Naive thymus-derived CD4-positive, alpha-beta T cell (primary cell): ENCODE measurements at regions not wholly inside any gene's neighbourhood (a gene's known extent, or its start where the extent isn't known, plus 50 kb on each side); places are given as distances from the start of the nearest gene placed in this dataset.

ENCODE experiments used
- ATAC-seq: fragments of 150-1000 bp; cut with Tn5 transposase; 2 replicates; pipeline ENCODE4 v1.10.0; 2021; ENCODE audit warnings: mild to moderate bottlenecking, moderate library complexity
- CTCF ChIA-PET: fragments of 350-600 bp; sonication (Branson Sonifier 250); formaldehyde crosslinking; loops from one replicate; lab custom pipeline; 2021; ENCODE audit warnings: antibody characterized with exemption; lab: Charles Lee
- POLR2A ChIA-PET: fragments of 350-600 bp; sonication (Branson Sonifier 250); formaldehyde crosslinking; loops from one replicate; lab custom pipeline; 2021; ENCODE audit warnings: antibody characterized with exemption, inconsistent platforms; lab: Charles Lee
- DNase-seq, 9 donors: peaks; one replicate each; pipeline versions ENCODE4 v3.0.0 to v3.0.0-alpha.2; 2020 to 2022; ENCODE audit warnings: mixed read lengths in 1 of 9
- H3K27ac ChIP-seq: one replicate; pipeline ENCODE4 v1.7.0; 2013; ENCODE audit warnings: mild to moderate bottlenecking, low read depth, low read length, moderate library complexity
- H3K27me3 ChIP-seq, 2 donors: one replicate each; pipeline ENCODE4 v1.7.0; 2013; ENCODE audit warnings: low read length in 2 of 2, mild to moderate bottlenecking in 2 of 2, moderate library complexity in 2 of 2; ENCODE audit not compliant: control insufficient read depth in 2 of 2, insufficient read depth in 2 of 2
- H3K36me3 ChIP-seq, 3 experiments: 1 replicate in 2 of 3; 2 replicates in 1 of 3; pipeline ENCODE4 v1.7.0; 2013; ENCODE audit warnings: low read length in 3 of 3, mild to moderate bottlenecking in 3 of 3, moderate library complexity in 1 of 3; ENCODE audit not compliant: insufficient read depth in 3 of 3, control insufficient read depth in 2 of 3
- H3K4me1 ChIP-seq, 2 donors: one replicate each; pipeline ENCODE4 v1.7.0; 2013; ENCODE audit warnings: low read length in 2 of 2, mild to moderate bottlenecking in 2 of 2, moderate library complexity in 1 of 2; ENCODE audit not compliant: control insufficient read depth in 2 of 2, insufficient read depth in 2 of 2
- H3K4me3 ChIP-seq: 2 replicates; pipeline ENCODE4 v1.7.0; 2013; ENCODE audit warnings: mild to moderate bottlenecking, low read length
- H3K9me3 ChIP-seq, 3 experiments: 1 replicate in 2 of 3; 2 replicates in 1 of 3; pipeline ENCODE4 v1.7.0; 2013; ENCODE audit warnings: low read length in 3 of 3; ENCODE audit not compliant: control insufficient read depth in 2 of 3
- H3K27ac Mint-ChIP-seq, 9 donors: one replicate each; pipeline ENCODE4 v1.8.0; 2020 to 2022; ENCODE audit warnings: mixed read lengths in 9 of 9, mild to moderate bottlenecking in 8 of 9, moderate library complexity in 5 of 9, inconsistent platforms in 2 of 9
- H3K27me3 Mint-ChIP-seq, 5 donors: one replicate each; pipeline ENCODE4 v1.8.0; 2021 to 2022; ENCODE audit warnings: mixed read lengths in 5 of 5, mild to moderate bottlenecking in 1 of 5
- H3K36me3 Mint-ChIP-seq, 5 donors: one replicate each; pipeline ENCODE4 v1.8.0; 2020 to 2022; ENCODE audit warnings: mixed read lengths in 5 of 5, mild to moderate bottlenecking in 3 of 5, inconsistent platforms in 1 of 5
- H3K4me1 Mint-ChIP-seq, 7 donors: one replicate each; pipeline ENCODE4 v1.8.0; 2020 to 2022; ENCODE audit warnings: mixed read lengths in 7 of 7, mild to moderate bottlenecking in 3 of 7, inconsistent platforms in 1 of 7
- H3K4me3 Mint-ChIP-seq, 10 donors: one replicate each; pipeline ENCODE4 v1.8.0; 2020 to 2022; ENCODE audit warnings: mild to moderate bottlenecking in 10 of 10, mixed read lengths in 10 of 10, moderate library complexity in 6 of 10, inconsistent platforms in 2 of 10
- H3K9me3 Mint-ChIP-seq, 11 donors: one replicate each; pipeline ENCODE4 v1.8.0; 2020 to 2022; ENCODE audit warnings: mixed read lengths in 11 of 11, mild to moderate bottlenecking in 4 of 11, inconsistent platforms in 1 of 11, moderate library complexity in 1 of 11
- intact Hi-C, 2 donors: fragments of 100-400 bp; cut with micrococcal nuclease; formaldehyde crosslinking; loops; one replicate each; pipeline ENCODE4 v1.15.1; 2023

DNA sequence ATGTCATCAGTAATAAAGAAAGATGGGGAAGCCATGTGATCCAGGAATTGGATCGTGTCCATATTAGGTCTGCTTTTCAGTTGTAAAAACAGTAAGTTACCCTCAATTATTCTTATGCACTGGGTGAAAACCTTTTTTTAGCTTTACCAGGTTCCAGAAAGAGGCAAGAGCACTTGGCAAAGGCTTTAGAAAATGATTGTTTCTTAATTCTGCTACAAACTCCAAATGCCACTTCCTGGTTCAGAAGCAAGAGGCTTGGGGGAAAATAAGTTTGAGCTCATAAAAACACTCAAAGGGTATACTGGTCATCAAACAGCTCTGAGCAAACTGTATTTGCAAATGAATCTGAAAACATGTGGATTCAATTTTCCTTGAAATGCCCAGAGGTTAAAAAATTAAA is 615.6 kb downstream of the EBF1 start:
- no peak overlapping the region for H3K27ac Mint-ChIP-seq
- H3K27me3 Mint-ChIP-seq = peaks cover 0 to 10% (median 0%) of the 10 kb centered on the region in 5 donors
- H3K4me3 Mint-ChIP-seq = no peak overlapping the region
- H3K36me3 Mint-ChIP-seq = no peaks in the 10 kb centered on the region
- H3K36me3 ChIP-seq = no peaks in the 10 kb centered on the region
- ChIA-PET CTCF (no interaction called here), POLR2A (no interaction called here)
- H3K9me3 Mint-ChIP-seq = peaks cover 0 to 7% (median 2%) of the 10 kb centered on the region in 11 donors
- H3K27ac ChIP-seq = no peak overlapping the region
- no peaks in the 10 kb centered on the region for H3K27me3 ChIP-seq
- intact Hi-C loops = no loop called here
- no peaks in the 10 kb centered on the region for H3K4me1 ChIP-seq
- H3K4me3 ChIP-seq = no peak overlapping the region
- no peak for ATAC-seq
- no peak for DNase-seq
- no peaks in the 10 kb centered on the region for H3K9me3 ChIP-seq
- peaks cover 0 to 15% (median 0%) of the 10 kb centered on the region in 7 donors for H3K4me1 Mint-ChIP-seq

GRCh38 chr5:158483281-158483860 is 616.3 kb downstream of the EBF1 start:
- Histone ChIP-seq H3K9me3 (no peaks in the 10 kb centered on the region), H3K27ac (no peak overlapping the region), H3K27me3 (no peaks in the 10 kb centered on the region), H3K4me1 (no peaks in the 10 kb centered on the region), H3K36me3 (no peaks in the 10 kb centered on the region), H3K4me3 (no peak overlapping the region)
- intact Hi-C loops = no loop called here
- Mint-ChIP-seq H3K27ac (no peak overlapping the region), H3K27me3 (peaks cover 0 to 10% (median 0%) of the 10 kb centered on the region in 5 donors), H3K4me1 (peaks cover 0 to 20% (median 1%) of the 10 kb centered on the region in 7 donors), H3K36me3 (no peaks in the 10 kb centered on the region), H3K4me3 (no peak overlapping the region), H3K9me3 (peaks cover 0 to 7% (median 2%) of the 10 kb centered on the region in 11 donors)
- CTCF ChIA-PET = no interaction called here
- no peak for DNase-seq
- POLR2A ChIA-PET = no interaction called here
- ATAC-seq = no peak

DNA sequence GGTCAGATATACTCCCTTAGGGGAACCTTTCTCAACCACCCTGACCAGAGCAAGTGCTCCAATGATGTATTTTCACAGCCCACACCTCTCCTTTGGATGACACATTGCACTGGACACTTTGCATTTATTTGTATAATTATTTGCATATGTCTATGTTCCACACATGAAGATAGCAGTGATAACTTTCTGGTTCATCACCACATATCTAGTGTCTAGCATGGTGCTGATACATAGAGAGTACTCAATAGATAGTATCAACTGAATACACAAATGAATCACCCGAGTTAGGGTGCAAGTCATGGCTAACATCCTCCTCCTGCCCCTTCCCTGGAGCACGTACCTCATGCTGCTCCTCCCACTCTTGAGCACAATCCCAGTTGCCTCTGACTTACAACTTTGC is 617.6 kb downstream of the EBF1 start:
- intact Hi-C loops = no loop called here
- no peaks in the 10 kb centered on the region for H3K36me3 Mint-ChIP-seq
- H3K9me3 ChIP-seq = no peaks in the 10 kb centered on the region
- no peaks in the 10 kb centered on the region for H3K4me1 ChIP-seq
- DNase-seq (no peak), ATAC-seq (no peak)
- H3K27me3 ChIP-seq = no peaks in the 10 kb centered on the region
- H3K4me3 Mint-ChIP-seq = no peak overlapping the region
- peaks cover 0 to 10% (median 0%) of the 10 kb centered on the region in 5 donors for H3K27me3 Mint-ChIP-seq
- POLR2A ChIA-PET = no interaction called here
- H3K27ac ChIP-seq = no peak overlapping the region
- peaks cover 0 to 10% (median 2%) of the 10 kb centered on the region in 11 donors for H3K9me3 Mint-ChIP-seq
- peaks cover 0 to 27% (median 7%) of the 10 kb centered on the region in 7 donors for H3K4me1 Mint-ChIP-seq
- no peak overlapping the region for H3K27ac Mint-ChIP-seq
- H3K4me3 ChIP-seq = no peak overlapping the region
- H3K36me3 ChIP-seq = no peaks in the 10 kb centered on the region
- CTCF ChIA-PET = no interaction called here

- no peak overlapping the region for H3K27ac ChIP-seq
- no peaks in the 10 kb centered on the region for H3K27me3 ChIP-seq
- CTCF ChIA-PET = no interaction called here
- H3K4me1 ChIP-seq = no peaks in the 10 kb centered on the region
- Mint-ChIP-seq H3K4me1 (peaks cover 0 to 21% (median 6%) of the 10 kb centered on the region in 7 donors), H3K4me3 (no peak overlapping the region), H3K27ac (no peak overlapping the region), H3K9me3 (peaks cover 0 to 3% (median 0%) of the 10 kb centered on the region in 11 donors), H3K36me3 (no peaks in the 10 kb centered on the region), H3K27me3 (peaks cover 0 to 10% (median 0%) of the 10 kb centered on the region in 5 donors)
- no peak overlapping the region for H3K4me3 ChIP-seq
- no peaks in the 10 kb centered on the region for H3K9me3 ChIP-seq
- no peak for ATAC-seq
- H3K36me3 ChIP-seq = no peaks in the 10 kb centered on the region
- intact Hi-C loops = no loop called here
- POLR2A ChIA-PET = no interaction called here
- no peak for DNase-seq
Measured at GRCh38 chr5:158478139-158478538, 619.2 kb upstream of the CLINT1 start.

DNA sequence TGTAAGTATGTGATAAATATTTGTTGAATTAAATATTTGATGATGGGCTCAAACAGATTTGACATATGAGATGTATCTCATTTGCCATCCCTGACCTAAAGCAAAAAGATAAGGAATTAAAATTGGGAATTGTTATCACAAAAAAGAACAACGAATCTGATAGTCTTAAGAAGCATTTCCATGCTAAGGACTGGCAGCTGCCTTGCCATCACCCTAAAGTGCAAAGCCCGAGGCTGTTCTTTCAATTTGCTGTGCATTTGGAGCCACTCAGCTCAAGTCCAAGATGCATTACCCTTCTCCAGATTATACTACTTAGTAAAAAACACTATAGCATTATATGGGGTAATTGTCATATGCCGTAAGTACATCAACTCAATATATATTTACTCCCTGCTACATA is 618.3 kb upstream of the CLINT1 start:
- no peak for DNase-seq
- CTCF ChIA-PET = no interaction called here
- Histone ChIP-seq H3K27ac (no peak overlapping the region), H3K4me1 (no peaks in the 10 kb centered on the region), H3K36me3 (no peaks in the 10 kb centered on the region), H3K4me3 (no peak overlapping the region), H3K9me3 (no peaks in the 10 kb centered on the region), H3K27me3 (no peaks in the 10 kb centered on the region)
- Mint-ChIP-seq H3K36me3 (no peaks in the 10 kb centered on the region), H3K27ac (no peak overlapping the region), H3K4me1 (peaks cover 0 to 21% (median 6%) of the 10 kb centered on the region in 7 donors), H3K4me3 (no peak overlapping the region), H3K27me3 (peaks cover 0 to 9% (median 0%) of the 10 kb centered on the region in 5 donors), H3K9me3 (peaks cover 0 to 3% (median 0%) of the 10 kb centered on the region in 11 donors)
- POLR2A ChIA-PET = no interaction called here
- no peak for ATAC-seq
- intact Hi-C loops = no loop called here

DNA sequence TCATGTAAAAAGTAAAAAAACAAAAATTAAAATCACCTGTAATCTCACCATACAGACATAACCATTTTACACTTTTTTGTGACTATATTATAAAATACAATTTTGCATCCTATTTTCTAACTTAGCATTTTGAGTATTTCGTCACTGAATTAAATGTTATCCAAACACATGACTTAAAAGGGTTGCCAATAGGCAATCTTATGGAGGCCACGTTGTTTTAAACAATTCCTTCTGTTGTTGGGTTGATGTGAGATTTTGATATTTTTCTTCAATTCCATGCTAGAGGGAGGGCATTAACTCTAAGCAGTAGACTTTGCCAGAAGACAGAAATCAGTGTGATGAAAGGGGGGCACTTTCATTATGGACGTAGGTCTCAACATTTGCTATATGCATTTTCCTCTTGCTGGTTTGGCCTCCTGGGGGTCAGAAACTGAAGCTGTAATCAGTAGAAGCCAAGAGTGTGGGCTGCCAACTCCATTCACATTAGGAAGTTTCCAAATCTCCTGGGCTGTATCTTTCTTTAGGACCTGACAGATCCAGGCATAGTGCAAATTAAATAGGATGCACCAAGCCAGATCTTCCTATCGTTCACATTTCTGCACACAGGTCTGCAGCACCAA is 614.2 kb upstream of the CLINT1 start:
- ChIA-PET POLR2A (no interaction called here), CTCF (no interaction called here)
- Histone ChIP-seq H3K9me3 (no peaks in the 10 kb centered on the region), H3K27me3 (no peaks in the 10 kb centered on the region), H3K4me3 (no peak overlapping the region), H3K4me1 (no peaks in the 10 kb centered on the region), H3K36me3 (no peaks in the 10 kb centered on the region), H3K27ac (no peak overlapping the region)
- H3K27me3 Mint-ChIP-seq = peaks cover 0 to 4% (median 0%) of the 10 kb centered on the region in 5 donors
- intact Hi-C loops = no loop called here
- no peak overlapping the region for H3K27ac Mint-ChIP-seq
- peaks cover 0 to 5% (median 0%) of the 10 kb centered on the region in 11 donors for H3K9me3 Mint-ChIP-seq
- ATAC-seq = no peak
- no peak for DNase-seq
- no peaks in the 10 kb centered on the region for H3K36me3 Mint-ChIP-seq
- no peak overlapping the region for H3K4me3 Mint-ChIP-seq
- H3K4me1 Mint-ChIP-seq = peaks cover 0 to 6% (median 5%) of the 10 kb centered on the region in 7 donors

DNA sequence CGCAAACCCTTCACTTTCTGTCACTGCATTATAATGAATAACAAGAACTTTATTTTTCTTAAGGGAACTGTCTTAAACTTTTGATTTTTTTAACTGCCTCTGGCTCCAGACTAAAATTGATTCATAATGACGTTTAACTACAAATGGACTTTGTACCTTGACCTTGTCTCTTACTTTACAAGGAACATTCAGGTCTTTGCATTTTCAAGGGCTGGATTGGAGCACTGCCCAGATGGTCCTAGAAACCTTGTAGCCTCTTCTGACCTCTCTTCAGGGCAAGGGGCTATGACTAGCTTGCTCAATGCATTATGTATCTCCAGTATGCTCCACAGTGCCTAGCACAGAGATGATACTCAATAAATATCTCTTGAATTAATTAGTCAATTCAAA is 612.6 kb upstream of the CLINT1 start:
- ChIA-PET CTCF (no interaction called here), POLR2A (no interaction called here)
- Mint-ChIP-seq H3K9me3 (peaks cover 0 to 5% (median 0%) of the 10 kb centered on the region in 11 donors), H3K4me3 (no peak overlapping the region), H3K36me3 (no peaks in the 10 kb centered on the region), H3K27me3 (peaks cover 0 to 4% (median 0%) of the 10 kb centered on the region in 5 donors), H3K27ac (no peak overlapping the region), H3K4me1 (no peaks in the 10 kb centered on the region)
- DNase-seq (no peak), ATAC-seq (no peak)
- Histone ChIP-seq H3K27ac (no peak overlapping the region), H3K4me3 (no peak overlapping the region), H3K9me3 (no peaks in the 10 kb centered on the region), H3K36me3 (no peaks in the 10 kb centered on the region), H3K4me1 (no peaks in the 10 kb centered on the region), H3K27me3 (no peaks in the 10 kb centered on the region)
- intact Hi-C loops = no loop called here
